ENCODE measurements at regions not wholly inside any gene's neighbourhood (a gene's known extent, or its start where the extent isn't known, plus 50 kb on each side); places are given as distances from the start of the nearest gene placed in this dataset.

- H4K20me1 ChIP-seq (ENCODE audit: insufficient read depth) = no peaks in the 10 kb centered on the region
- ChIA-PET POLR2A (no interaction called here), CTCF (interaction anchor here (1.5 kb wide), 1 partner anchor 31 kb away, joined by 4 read pairs; no protein-coding TSS in a partner anchor)
- no peaks in the 10 kb centered on the region for H3F3A ChIP-seq (replicated peaks; ENCODE audit: insufficient read depth)
- H2AFZ ChIP-seq (ENCODE audit: low read depth) = no peak overlapping the region
- H3K27me3 ChIP-seq (ENCODE audit: insufficient read depth) = no peaks in the 10 kb centered on the region
- TF ChIP-seq MXI1 (IDR thresholded peaks at IDR 0.05; ENCODE audit: low read depth, low read length) (no peak), EZH2phosphoT487 (IDR thresholded peaks at IDR 0.05; ENCODE audit: borderline replicate concordance, low read depth) (no peak), SIN3A (IDR thresholded peaks at IDR 0.05; ENCODE audit: borderline replicate concordance, low read depth, low read length) (no peak), GABPA (IDR thresholded peaks at IDR 0.05; ENCODE audit: low read depth) (no peak), JUND (IDR thresholded peaks at IDR 0.05) (no peak), FOSL2 (IDR thresholded peaks at IDR 0.05; ENCODE audit: borderline replicate concordance, low read depth) (no peak), USF1 (IDR thresholded peaks at IDR 0.05; ENCODE audit: borderline replicate concordance, low read depth) (no peak), ELF1 (IDR thresholded peaks at IDR 0.05) (no peak), RXRA (IDR thresholded peaks at IDR 0.05; ENCODE audit: borderline replicate concordance, low read depth) (no peak)
- H3K9me2 ChIP-seq = no peaks in the 10 kb centered on the region
- no peak overlapping the region for H3K9ac ChIP-seq
- DNase-seq = no peak
- H3K9me3 ChIP-seq = no peaks in the 10 kb centered on the region
- no peaks in the 10 kb centered on the region for H3K79me2 ChIP-seq (ENCODE audit: insufficient read depth)
- H3K4me2 ChIP-seq = no peak overlapping the region
- H3K4me1 ChIP-seq (ENCODE audit: control insufficient read depth in 1 of 2, insufficient read depth in 2 of 2, low read depth in 1 of 2, low read length in 1 of 2) = no peaks in the 10 kb centered on the region; a peak in 2 of 4 replicates
- H3K27ac ChIP-seq (ENCODE audit: low read depth in 2 of 2, low read length in 1 of 2) = no peak overlapping the region
- WGBS (ENCODE audit: low lambda C conversion rate) = 25% methylated on average over 1 of the region's 1 CpG
- no peak overlapping the region for H3K4me3 ChIP-seq (ENCODE audit: low read depth in 2 of 2, low read length in 1 of 2)
- H3K36me3 ChIP-seq (replicated peaks in 1 of 2; ENCODE audit: control insufficient read depth in 1 of 2, insufficient read depth in 2 of 2, low read length in 1 of 2) = no peaks in the 10 kb centered on the region
Measured at GRCh38 chr4:42719257-42719656, 62.4 kb upstream of the ATP8A1 start.

- DNase-seq = no peak
- TF ChIP-seq YY1 (IDR thresholded peaks at IDR 0.05; ENCODE audit: low read depth) (no peak), POLR2AphosphoS5 (IDR thresholded peaks at IDR 0.05; ENCODE audit: low read depth, low read length) (no peak), EZH2phosphoT487 (IDR thresholded peaks at IDR 0.05; ENCODE audit: borderline replicate concordance, low read depth) (no peak), RAD21 (IDR thresholded peaks at IDR 0.05; ENCODE audit: low read length) (no peak), CHD2 (IDR thresholded peaks at IDR 0.05; ENCODE audit: low read length, partially characterized antibody) (no peak), MAX (IDR thresholded peaks at IDR 0.05; ENCODE audit: low read depth) (no peak), GATA2 (CRISPR knock-in tag; IDR thresholded peaks at IDR 0.05) (no peak), ELF1 (IDR thresholded peaks at IDR 0.05) (no peak), FOXM1 (IDR thresholded peaks at IDR 0.05; ENCODE audit: low read depth) (no peak), TAF1 (IDR thresholded peaks at IDR 0.05; ENCODE audit: borderline replicate concordance, low read depth, low read length) (no peak), REST (IDR thresholded peaks at IDR 0.05; ENCODE audit: low read depth, low read length) (no peak), MEF2A (IDR thresholded peaks at IDR 0.05; ENCODE audit: borderline replicate concordance, low read depth) (no peak), RCOR1 (IDR thresholded peaks at IDR 0.05; ENCODE audit: low read length) (no peak)
- Histone ChIP-seq H3K79me2 (ENCODE audit: insufficient read depth) (no peaks in the 10 kb centered on the region), H3K9me2 (no peaks in the 10 kb centered on the region), H4K20me1 (ENCODE audit: insufficient read depth) (no peaks in the 10 kb centered on the region), H3K4me3 (ENCODE audit: low read depth in 2 of 2, low read length in 1 of 2) (no peak overlapping the region), H3K9ac (no peak overlapping the region), H3K4me2 (no peak overlapping the region), H3K36me3 (replicated peaks in 1 of 2; ENCODE audit: control insufficient read depth in 1 of 2, insufficient read depth in 2 of 2, low read length in 1 of 2) (no peaks in the 10 kb centered on the region), H3F3A (replicated peaks; ENCODE audit: insufficient read depth) (no peaks in the 10 kb centered on the region), H3K9me3 (no peaks in the 10 kb centered on the region), H3K27ac (ENCODE audit: low read depth in 2 of 2, low read length in 1 of 2) (no peak overlapping the region), H3K4me1 (ENCODE audit: control insufficient read depth in 1 of 2, insufficient read depth in 2 of 2, low read depth in 1 of 2, low read length in 1 of 2) (peaks cover 0 to 2% of the 10 kb centered on the region in 2 experiments; a peak in 2 of 4 replicates), H2AFZ (ENCODE audit: low read depth) (no peak overlapping the region), H3K27me3 (ENCODE audit: insufficient read depth) (no peaks in the 10 kb centered on the region)
- ChIA-PET POLR2A (no interaction called here), CTCF (no interaction called here)
- 0% methylated on average over 1 of the region's 1 CpG for WGBS (ENCODE audit: low lambda C conversion rate)
Measured at GRCh38 chr4:42718336-42718735, 61.4 kb upstream of the ATP8A1 start.
